Caco-2 (cell line): ENCODE measurements at regions not wholly inside any gene's neighbourhood (a gene's known extent, or its start where the extent isn't known, plus 50 kb on each side); places are given as distances from the start of the nearest gene placed in this dataset.

ENCODE experiments used
- BruUV-seq: library from RNA; stranded (reverse); fragments of 400-500 nt; replicated peaks from 2 replicates; lab custom pipeline; 2021; lab: Mats Ljungman, UMichigan
- CTCF ChIA-PET: fragments of 300-600 bp; sonication (Branson Sonifier 250); formaldehyde crosslinking; loops from one replicate; lab custom pipeline; 2022; ENCODE audit warnings: antibody characterized with exemption; lab: Charles Lee
- POLR2A ChIA-PET: fragments of 300-600 bp; sonication (Branson Sonifier 250); formaldehyde crosslinking; loops from one replicate; lab custom pipeline; 2022; ENCODE audit warnings: antibody characterized with exemption; lab: Charles Lee
- DNase-seq, 2 experiments: peaks; one replicate each; pipeline versions ENCODE4 v3.0.0 to v3.0.0-alpha.2; 2020 to 2022
- H3K27me3 ChIP-seq: replicated peaks from 2 replicates; pipeline ENCODE4 v1.6.0; 2011; ENCODE audit warnings: low read length; ENCODE audit not compliant: control insufficient read depth, insufficient read depth
- H3K36me3 ChIP-seq: 2 replicates; pipeline ENCODE4 v1.5.1; 2011; ENCODE audit warnings: low read length; ENCODE audit not compliant: control insufficient read depth, insufficient read depth
- H3K4me1 ChIP-seq: fragments of 250-450 bp; sonication (Bioruptor Pico); 2 replicates; pipeline ENCODE4 v1.5.1; 2020; ENCODE audit warnings: mild to moderate bottlenecking
- H3K4me3 ChIP-seq: 2 replicates; pipeline ENCODE4 v1.5.1; 2011; ENCODE audit warnings: low read depth, mild to moderate bottlenecking, control low read depth, low read length
- H3K9me3 ChIP-seq: fragments of 250-450 bp; sonication (Bioruptor Pico); 2 replicates; pipeline ENCODE4 v1.5.1; 2020; ENCODE audit warnings: mild to moderate bottlenecking, moderate library complexity
- H3K27ac Mint-ChIP-seq: one replicate; pipeline ENCODE4 v1.8.0; 2022; ENCODE audit warnings: mixed read lengths; ENCODE audit not compliant: unreplicated experiment
- H3K27me3 Mint-ChIP-seq: one replicate; pipeline ENCODE4 v1.8.0; 2022; ENCODE audit warnings: mixed read lengths; ENCODE audit not compliant: insufficient read depth, unreplicated experiment
- H3K36me3 Mint-ChIP-seq: one replicate; pipeline ENCODE4 v1.8.0; 2022; ENCODE audit warnings: mild to moderate bottlenecking, mixed read lengths; ENCODE audit not compliant: insufficient read depth, unreplicated experiment
- H3K4me1 Mint-ChIP-seq: one replicate; pipeline ENCODE4 v1.8.0; 2022; ENCODE audit warnings: low read depth, mixed read lengths; ENCODE audit not compliant: unreplicated experiment
- H3K4me3 Mint-ChIP-seq: one replicate; pipeline ENCODE4 v1.8.0; 2022; ENCODE audit warnings: mild to moderate bottlenecking, moderate library complexity, mixed read lengths; ENCODE audit not compliant: unreplicated experiment
- H3K9me3 Mint-ChIP-seq: one replicate; pipeline ENCODE4 v1.8.0; 2022; ENCODE audit warnings: mixed read lengths; ENCODE audit not compliant: unreplicated experiment
- CTCF ChIP-seq, 2 experiments: fragments of 200-600 bp in 1 of 2; IDR thresholded peaks; 1 replicate in 1 of 2; 2 replicates in 1 of 2; pipeline versions ENCODE4 v1.5.1 to v1.8.0; 2011 to 2022; ENCODE audit warnings: antibody characterized with exemption in 1 of 2, control low read depth in 1 of 2, inconsistent platforms in 1 of 2, low read depth in 1 of 2, low read length in 1 of 2, mild to moderate bottlenecking in 1 of 2, moderate library complexity in 1 of 2; ENCODE audit not compliant: insufficient read depth in 1 of 2, severe bottlenecking in 1 of 2, unreplicated experiment in 1 of 2
- intact Hi-C: fragments of 100-400 bp; cut with micrococcal nuclease; formaldehyde crosslinking; loops from one replicate; pipeline ENCODE4 v1.10.0; 2022; ENCODE audit not compliant: unreplicated experiment

GRCh38 chr3:176697284-176697889 lies 499.9 kb downstream of the TBL1XR1 start:
- no peak for TF ChIP-seq CTCF (IDR thresholded peaks at IDR 0.05; ENCODE audit: insufficient read depth in 1 of 2, low read depth in 1 of 2, low read length in 1 of 2, severe bottlenecking in 1 of 2, unreplicated experiment in 1 of 2)
- no TSS peak for BruUV-seq
- CTCF ChIA-PET: no interaction called here

GRCh38 chr3:176696816-176697215 lies 500.5 kb downstream of the TBL1XR1 start:
- peaks cover 8% of the 10 kb centered on the region for H3K4me1 Mint-ChIP-seq
- no peak overlapping the region for H3K27ac Mint-ChIP-seq

More at GRCh38 chr3:176697284-176697889, 499.9 kb downstream of the TBL1XR1 start:
- Mint-ChIP-seq H3K27me3 (no peaks in the 10 kb centered on the region), H3K4me1 (peaks cover 8% of the 10 kb centered on the region), H3K4me3 (no peak overlapping the region), H3K36me3 (no peaks in the 10 kb centered on the region), H3K9me3 (peaks cover 7% of the 10 kb centered on the region), H3K27ac (no peak overlapping the region)
- POLR2A ChIA-PET: no interaction called here
- peaks cover 8% of the 10 kb centered on the region; the same call in 1 of the 2 replicates for H3K4me1 ChIP-seq
- no peaks in the 10 kb centered on the region for H3K27me3 ChIP-seq
- H3K36me3 ChIP-seq: no peaks in the 10 kb centered on the region
- H3K4me3 ChIP-seq: no peak overlapping the region
- no peak for DNase-seq
- intact Hi-C loops: no loop called here
- no peaks in the 10 kb centered on the region for H3K9me3 ChIP-seq

More at GRCh38 chr3:176696816-176697215, 500.5 kb downstream of the TBL1XR1 start:
- H3K9me3 ChIP-seq: no peaks in the 10 kb centered on the region
- H3K4me3 ChIP-seq: no peak overlapping the region
- H3K36me3 ChIP-seq: no peaks in the 10 kb centered on the region
- DNase-seq: no peak
- TF ChIP-seq CTCF (IDR thresholded peaks at IDR 0.05; ENCODE audit: insufficient read depth in 1 of 2, low read depth in 1 of 2, low read length in 1 of 2, severe bottlenecking in 1 of 2, unreplicated experiment in 1 of 2): no peak
- ChIA-PET POLR2A (no interaction called here), CTCF (no interaction called here)
- no TSS peak for BruUV-seq
- H3K9me3 Mint-ChIP-seq: peaks cover 7% of the 10 kb centered on the region
- H3K4me3 Mint-ChIP-seq: no peak overlapping the region
- intact Hi-C loops: no loop called here
- no peaks in the 10 kb centered on the region for H3K36me3 Mint-ChIP-seq
- H3K27me3 ChIP-seq: no peaks in the 10 kb centered on the region
- H3K27me3 Mint-ChIP-seq: no peaks in the 10 kb centered on the region
- H3K4me1 ChIP-seq: peaks cover 8% of the 10 kb centered on the region; the same call in 1 of the 2 replicates
